ENCODE measurements at regions not wholly inside any gene's neighbourhood (a gene's known extent, or its start where the extent isn't known, plus 50 kb on each side); places are given as distances from the start of the nearest gene placed in this dataset.

- intact Hi-C loops (cut with DNase I): no loop called here
- no peak for ATAC-seq
- no peak for DNase-seq (ENCODE audit: missing footprints)
Observed at GRCh38 chr22:49620666-49621065, 207.0 kb downstream of the BRD1 start.

GRCh38 chr22:49620003-49620556, 207.6 kb downstream of the BRD1 start:
- ATAC-seq (no peak), DNase-seq (ENCODE audit: missing footprints) (no peak)
- intact Hi-C loops (cut with DNase I): no loop called here

DNA sequence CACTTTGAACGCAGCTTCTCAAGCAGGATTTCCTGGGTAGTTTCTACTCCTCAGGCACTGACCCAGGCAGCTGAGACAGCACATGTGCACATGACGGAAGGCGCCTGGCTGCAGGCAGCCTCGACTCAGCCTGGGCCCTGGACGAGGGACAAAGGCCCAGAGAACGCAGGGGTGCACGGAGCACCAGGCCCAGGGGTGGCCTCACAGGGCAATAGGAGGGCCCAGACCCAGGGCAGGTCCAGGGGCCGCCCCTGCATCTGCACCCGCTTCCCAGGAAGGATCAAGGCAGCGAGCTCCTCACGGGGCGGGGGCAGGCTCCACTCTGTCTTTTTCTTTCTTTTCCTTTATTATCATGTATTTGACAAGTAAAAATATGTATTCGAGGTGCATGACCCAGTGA, 208.4 kb downstream of the BRD1 start:
- DNase-seq (ENCODE audit: missing footprints): no peak
- intact Hi-C loops (cut with DNase I): no loop called here
- ATAC-seq: no peak

- intact Hi-C loops (cut with DNase I): no loop called here
- ATAC-seq (no peak), DNase-seq (ENCODE audit: missing footprints) (no peak)
Observed at GRCh38 chr22:49618677-49618953, 209.1 kb downstream of the BRD1 start.

DNA sequence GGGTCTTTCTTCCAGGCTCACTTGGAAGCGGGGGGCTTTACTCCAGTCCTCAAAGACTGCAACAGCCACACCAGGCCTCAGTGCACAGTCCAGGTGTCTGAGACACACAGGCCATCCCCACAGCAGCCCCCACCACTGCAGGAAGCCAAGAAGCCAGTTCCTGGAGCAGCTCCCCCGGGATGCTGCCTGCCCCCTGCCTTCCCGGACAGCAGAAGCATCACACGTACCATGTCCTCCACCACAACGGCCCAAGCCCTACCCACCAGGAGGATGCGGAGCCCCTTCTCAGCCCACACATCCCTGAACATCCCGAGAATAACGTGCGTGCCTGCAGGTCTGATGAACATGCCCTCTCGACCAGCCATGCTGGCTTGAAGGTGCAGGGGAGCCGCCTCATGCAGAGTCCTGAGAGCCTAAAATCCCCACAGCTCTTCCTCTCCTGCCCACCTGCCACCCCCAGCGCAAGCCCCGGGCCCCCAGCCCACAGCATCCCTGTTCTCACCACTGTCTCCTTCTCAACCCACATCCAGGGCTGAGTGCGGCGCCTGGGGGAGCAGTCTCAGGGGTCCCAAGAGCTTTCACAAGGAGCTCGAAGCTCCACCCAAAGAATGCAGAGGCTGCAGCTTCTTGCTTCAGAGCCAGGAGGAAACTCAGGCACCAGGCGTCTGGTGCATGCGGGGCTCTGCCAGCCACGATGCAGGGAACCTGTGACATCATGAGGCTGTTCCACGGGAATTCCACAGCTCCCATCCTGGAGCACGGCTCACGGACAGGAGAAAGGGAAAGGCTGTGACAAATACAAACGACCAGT, 209.6 kb downstream of the BRD1 start:
- no peak for DNase-seq (ENCODE audit: missing footprints)
- ATAC-seq: no peak
- intact Hi-C loops (cut with DNase I): no loop called here

GRCh38 chr22:49617264-49617663, 210.4 kb downstream of the BRD1 start:
- intact Hi-C loops (cut with DNase I): no loop called here
- DNase-seq (ENCODE audit: missing footprints) (no peak), ATAC-seq (no peak)

GRCh38 chr22:49616356-49617231, 211.1 kb downstream of the BRD1 start:
- intact Hi-C loops (cut with DNase I): no loop called here
- no peak for ATAC-seq
- no peak for DNase-seq (ENCODE audit: missing footprints)

DNA sequence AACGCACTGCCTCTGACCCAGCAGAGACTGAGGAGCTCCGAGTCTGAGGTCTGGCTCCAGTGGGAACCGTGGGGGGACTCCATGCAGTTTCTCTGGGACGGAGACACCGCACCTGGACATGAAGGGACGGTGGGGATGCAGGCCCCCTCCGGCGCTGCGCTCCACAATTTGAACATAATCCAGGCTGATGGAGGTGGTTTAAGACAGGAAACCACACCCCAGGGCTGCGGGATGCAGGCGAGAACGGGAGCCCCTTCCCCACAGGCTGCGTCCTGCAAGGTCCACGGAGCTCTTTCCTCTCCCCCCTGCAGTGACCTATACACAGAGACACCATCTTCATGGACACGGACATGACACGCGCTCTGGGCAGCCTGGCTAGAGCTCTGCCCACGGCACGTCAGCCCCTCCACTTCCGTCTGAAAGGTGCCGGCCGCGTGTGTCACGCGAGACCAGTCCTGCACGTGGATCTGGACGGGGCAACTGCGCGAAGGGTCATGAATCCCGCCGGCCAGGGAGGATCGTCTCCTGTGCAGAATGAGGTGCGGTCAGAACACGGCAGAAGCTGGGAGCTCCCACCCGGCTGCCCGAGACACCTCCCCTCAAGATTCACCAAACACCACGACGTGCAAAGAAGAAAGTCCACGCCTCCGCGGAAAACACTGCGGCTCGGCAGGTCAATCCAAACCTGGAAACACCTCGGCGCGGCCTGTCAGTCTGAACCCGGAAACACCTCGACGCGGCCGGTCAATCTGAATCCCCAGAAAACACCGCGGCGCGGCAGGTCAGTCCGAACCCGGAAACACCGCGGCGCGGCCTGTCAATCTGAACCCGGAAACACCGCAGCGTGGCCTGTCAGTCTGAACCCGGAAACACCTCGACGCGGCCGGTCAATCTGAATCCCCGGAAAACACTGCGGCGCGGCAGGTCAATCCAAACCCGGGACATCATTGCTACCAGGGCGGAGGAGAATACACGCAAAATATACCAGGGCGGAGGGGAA, 212.4 kb downstream of the BRD1 start:
- no peak for ATAC-seq
- intact Hi-C loops (cut with DNase I): no loop called here
- DNase-seq (ENCODE audit: missing footprints): no peak

DNA sequence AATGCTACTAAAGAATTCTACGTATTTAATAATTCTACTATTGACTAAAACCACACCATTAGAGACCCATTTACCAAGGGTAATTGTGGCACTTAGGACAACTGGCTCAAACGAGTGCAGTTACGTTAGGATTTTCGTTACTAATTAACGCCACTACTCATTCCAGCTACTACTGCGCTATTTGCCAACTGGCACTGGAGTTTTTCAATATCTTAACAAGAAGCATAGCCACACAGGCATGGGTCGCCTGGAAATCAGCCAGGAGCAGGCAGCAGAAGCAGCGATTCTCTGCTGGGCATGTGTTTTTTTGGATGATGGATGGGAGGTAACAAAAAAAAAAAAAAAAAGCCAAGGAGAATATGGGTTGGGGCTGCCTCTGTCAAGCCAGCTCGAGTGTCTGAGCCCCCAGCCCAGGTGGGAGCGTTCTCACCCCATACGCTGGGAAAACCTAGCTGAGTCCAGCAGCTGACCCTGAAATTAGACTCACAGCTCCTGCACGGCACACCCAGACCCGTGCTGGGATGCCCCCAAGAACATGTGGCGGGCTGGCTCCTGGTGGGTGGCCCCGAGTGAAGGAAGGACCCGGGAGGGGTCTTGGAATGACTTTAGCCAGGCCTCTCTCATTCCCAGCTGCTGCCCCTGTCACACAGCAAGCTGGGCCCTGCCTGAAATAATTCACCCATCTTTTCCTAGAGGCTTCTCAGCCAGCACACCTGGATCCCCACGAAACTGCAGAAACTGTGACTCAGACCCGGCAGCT, 214.0 kb downstream of the BRD1 start:
- DNase-seq (ENCODE audit: missing footprints): no peak

GRCh38 chr22:49613108-49613507, 214.6 kb downstream of the BRD1 start:
- no peak for DNase-seq (ENCODE audit: missing footprints)
- intact Hi-C loops (cut with DNase I): no loop called here
- no peak for ATAC-seq

More for the DNA sequence above, 214.0 kb downstream of the BRD1 start:
- intact Hi-C loops (cut with DNase I): no loop called here
- no peak for ATAC-seq

- DNase-seq (ENCODE audit: missing footprints): no peak
- intact Hi-C loops (cut with DNase I): no loop called here
Observed at GRCh38 chr22:49609207-49609876, 218.3 kb downstream of the BRD1 start.

DNA sequence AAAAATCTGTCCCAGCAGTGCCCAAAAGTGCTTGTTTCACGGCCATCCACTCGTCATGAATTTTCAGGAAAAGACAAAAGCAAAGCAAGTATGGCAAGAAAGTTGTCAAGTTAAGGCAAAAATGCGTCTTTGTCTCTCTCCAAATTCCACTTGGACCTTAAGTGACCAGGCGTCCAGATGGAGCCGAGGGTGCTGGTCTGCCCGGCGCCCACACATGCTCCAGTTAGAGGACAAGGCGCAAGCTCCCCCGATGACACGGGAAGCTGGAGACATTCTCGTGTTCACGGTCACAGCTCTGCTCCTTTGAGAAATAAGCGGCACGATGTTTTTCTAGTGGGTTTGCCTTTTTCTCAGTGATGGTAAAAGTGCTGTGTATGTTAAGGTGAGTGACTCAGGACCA, 219.0 kb downstream of the BRD1 start:
- intact Hi-C loops (cut with DNase I): no loop called here
- ATAC-seq: no peak
- no peak for DNase-seq (ENCODE audit: missing footprints)

More at GRCh38 chr22:49609207-49609876, 218.3 kb downstream of the BRD1 start:
- ATAC-seq: no peak

GRCh38 chr22:49608228-49608627, 219.4 kb downstream of the BRD1 start:
- intact Hi-C loops (cut with DNase I): no loop called here
- DNase-seq (ENCODE audit: missing footprints) (no peak), ATAC-seq (no peak)

GRCh38 chr22:49607821-49608220, 219.9 kb downstream of the BRD1 start:
- no peak for DNase-seq (ENCODE audit: missing footprints)
- ATAC-seq: no peak
- intact Hi-C loops (cut with DNase I): no loop called here

- ATAC-seq (no peak), DNase-seq (ENCODE audit: missing footprints) (no peak)
- intact Hi-C loops (cut with DNase I): no loop called here
Observed at GRCh38 chr22:49606562-49607290, 220.9 kb downstream of the BRD1 start.

DNA sequence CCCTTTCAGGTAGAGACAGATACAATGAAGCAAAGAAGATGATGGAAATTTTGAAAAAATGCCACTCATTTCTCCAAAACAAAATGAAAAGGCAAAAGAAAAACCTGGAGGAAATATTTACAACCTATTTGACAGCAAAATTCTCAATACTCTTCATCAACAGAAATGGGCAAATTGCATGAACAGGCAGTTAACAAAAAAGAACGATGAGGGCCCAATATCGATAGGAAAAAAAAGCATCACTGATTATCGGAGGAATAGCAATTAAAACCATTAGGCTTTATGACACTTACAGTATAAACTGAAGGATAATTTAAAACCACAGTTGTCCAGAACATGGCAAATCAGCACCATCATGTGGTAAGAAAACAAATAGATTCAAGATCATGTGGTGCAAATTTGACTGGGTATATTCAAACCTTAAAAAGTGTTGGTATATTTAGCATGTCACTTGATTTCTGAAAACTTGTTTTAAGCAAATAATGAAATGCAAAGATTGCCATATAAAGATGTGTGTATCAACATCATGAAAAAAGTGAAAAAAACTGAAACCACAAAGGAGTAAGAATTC, 222.9 kb downstream of the BRD1 start:
- no peak for ATAC-seq
- no peak for DNase-seq (ENCODE audit: missing footprints)
- intact Hi-C loops (cut with DNase I): no loop called here

DNA sequence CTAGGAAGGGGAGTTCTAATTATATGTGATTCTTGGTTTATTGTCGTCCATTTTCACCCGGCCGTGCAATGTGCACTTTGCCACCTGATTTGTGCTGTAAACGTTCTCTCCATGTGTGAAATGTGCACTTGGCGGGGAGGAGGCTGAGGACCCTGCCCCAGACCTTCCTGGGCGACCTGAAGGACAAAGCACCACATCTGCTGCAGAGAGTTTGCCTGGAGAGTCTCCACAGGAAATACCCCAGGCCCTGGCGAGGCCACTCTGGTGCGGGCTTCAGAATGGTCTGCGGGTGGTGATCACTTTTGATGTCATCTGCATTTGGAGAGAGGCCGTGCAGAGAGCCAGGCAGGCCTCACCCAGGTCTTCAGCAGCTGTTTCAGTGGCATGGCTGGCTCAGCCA, 224.7 kb downstream of the BRD1 start:
- no peak for DNase-seq (ENCODE audit: missing footprints)
- intact Hi-C loops (cut with DNase I): no loop called here
- no peak for ATAC-seq

Data from Right ventricle myocardium inferior (tissue), 1 donor.